Left renal pelvis (tissue), 4 donors: ENCODE measurements at regions not wholly inside any gene's neighbourhood (a gene's known extent, or its start where the extent isn't known, plus 50 kb on each side); places are given as distances from the start of the nearest gene placed in this dataset.

Experiments
- DNase-seq, 4 donors: peaks; one replicate each; pipeline ENCODE4 v3.0.0-alpha.2; 2013; ENCODE audit warnings: low read depth in 4 of 4, low spot score in 3 of 4

- no peak for DNase-seq
These were observed 700.7 kb upstream of the GRAMD2B start for GRCh38 chr5:125722550-125722949.

GRCh38 chr5:125725691-125726090, 697.5 kb upstream of the GRAMD2B start:
- no peak for DNase-seq

- no peak for DNase-seq
These were observed 679.3 kb upstream of the GRAMD2B start for GRCh38 chr5:125743939-125744338.

GRCh38 chr5:125746917-125747316, 676.3 kb upstream of the GRAMD2B start:
- DNase-seq = no peak

GRCh38 chr5:125750147-125750860, 672.9 kb upstream of the GRAMD2B start:
- DNase-seq = no peak

- no peak for DNase-seq
These were observed 672.4 kb upstream of the GRAMD2B start for GRCh38 chr5:125750861-125751186.

- no peak for DNase-seq
These were observed 666.8 kb upstream of the GRAMD2B start for GRCh38 chr5:125756456-125756855.

- DNase-seq = no peak
These were observed 656.5 kb upstream of the GRAMD2B start for GRCh38 chr5:125766706-125767105.

GRCh38 chr5:125775896-125776295, 647.3 kb upstream of the GRAMD2B start:
- DNase-seq = no peak

GRCh38 chr5:125776656-125777139, 646.5 kb upstream of the GRAMD2B start:
- DNase-seq = no peak

- DNase-seq = no peak
These were observed 644.4 kb upstream of the GRAMD2B start for GRCh38 chr5:125778791-125779190.

- DNase-seq = no peak
These were observed 637.8 kb upstream of the GRAMD2B start for GRCh38 chr5:125785407-125785806.

- DNase-seq = no peak
These were observed 637.2 kb upstream of the GRAMD2B start for GRCh38 chr5:125786021-125786420.

GRCh38 chr5:125793470-125793869, 629.7 kb upstream of the GRAMD2B start:
- no peak for DNase-seq

- no peak for DNase-seq
These were observed 628.3 kb upstream of the GRAMD2B start for GRCh38 chr5:125794922-125795321.

GRCh38 chr5:125798307-125798706, 624.9 kb upstream of the GRAMD2B start:
- peak in 3 of 4 donors; percentile 28 to 37 (median 30) for DNase-seq

GRCh38 chr5:125812651-125813050, 610.6 kb upstream of the GRAMD2B start:
- DNase-seq = no peak

- DNase-seq = no peak
These were observed 609.8 kb upstream of the GRAMD2B start for GRCh38 chr5:125813221-125813974.

GRCh38 chr5:125814119-125814518, 609.1 kb upstream of the GRAMD2B start:
- DNase-seq = no peak

- DNase-seq = no peak
These were observed 599.6 kb upstream of the GRAMD2B start for GRCh38 chr5:125823572-125823971.

GRCh38 chr5:125826214-125826613, 597.0 kb upstream of the GRAMD2B start:
- no peak for DNase-seq

GRCh38 chr5:125829349-125829748, 593.9 kb upstream of the GRAMD2B start:
- no peak for DNase-seq
